Fibroblast of lung (primary cell): ENCODE measurements at regions not wholly inside any gene's neighbourhood (a gene's known extent, or its start where the extent isn't known, plus 50 kb on each side); places are given as distances from the start of the nearest gene placed in this dataset.

Experiments used
- EZH2 ChIP-seq: IDR thresholded peaks from 2 replicates; pipeline ENCODE4 v1.5.1; 2012; ENCODE audit warnings: low read length, control low read depth, mild to moderate bottlenecking; ENCODE audit errors: missing control alignments
- TF ChIP-seq, protein P1 (sequence below), 2 donors: IDR thresholded peaks in 1 of 2; conservative IDR thresholded peaks in 1 of 2; 1 replicate in 1 of 2; 2 replicates in 1 of 2; pipeline ENCODE4 v1.5.1; 2011 to 2012; ENCODE audit warnings: low read length in 2 of 2, control low read depth in 1 of 2, inconsistent platforms in 1 of 2, low read depth in 1 of 2, mild to moderate bottlenecking in 1 of 2

DNA sequence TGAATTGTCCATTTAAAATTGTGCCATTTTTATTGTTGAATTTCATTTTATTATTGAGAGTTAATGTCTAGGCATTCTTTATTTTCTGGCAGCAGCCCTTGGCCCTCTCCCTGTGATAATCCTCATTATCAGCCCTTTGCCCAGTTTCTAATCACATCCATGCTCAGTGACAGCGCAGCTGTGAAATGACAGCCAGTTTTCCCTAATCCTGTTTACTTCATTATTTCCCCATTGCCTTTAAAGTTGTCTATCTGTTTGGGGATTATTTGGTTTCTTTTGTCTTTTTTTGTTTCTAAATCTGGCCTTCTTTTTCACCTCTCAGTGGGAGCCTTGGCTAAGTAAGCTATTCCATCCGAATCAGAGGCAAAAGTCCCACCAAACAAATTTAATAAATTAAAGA lies 476.9 kb downstream of the SLC6A15 start:
- TF ChIP-seq, protein P1, sequence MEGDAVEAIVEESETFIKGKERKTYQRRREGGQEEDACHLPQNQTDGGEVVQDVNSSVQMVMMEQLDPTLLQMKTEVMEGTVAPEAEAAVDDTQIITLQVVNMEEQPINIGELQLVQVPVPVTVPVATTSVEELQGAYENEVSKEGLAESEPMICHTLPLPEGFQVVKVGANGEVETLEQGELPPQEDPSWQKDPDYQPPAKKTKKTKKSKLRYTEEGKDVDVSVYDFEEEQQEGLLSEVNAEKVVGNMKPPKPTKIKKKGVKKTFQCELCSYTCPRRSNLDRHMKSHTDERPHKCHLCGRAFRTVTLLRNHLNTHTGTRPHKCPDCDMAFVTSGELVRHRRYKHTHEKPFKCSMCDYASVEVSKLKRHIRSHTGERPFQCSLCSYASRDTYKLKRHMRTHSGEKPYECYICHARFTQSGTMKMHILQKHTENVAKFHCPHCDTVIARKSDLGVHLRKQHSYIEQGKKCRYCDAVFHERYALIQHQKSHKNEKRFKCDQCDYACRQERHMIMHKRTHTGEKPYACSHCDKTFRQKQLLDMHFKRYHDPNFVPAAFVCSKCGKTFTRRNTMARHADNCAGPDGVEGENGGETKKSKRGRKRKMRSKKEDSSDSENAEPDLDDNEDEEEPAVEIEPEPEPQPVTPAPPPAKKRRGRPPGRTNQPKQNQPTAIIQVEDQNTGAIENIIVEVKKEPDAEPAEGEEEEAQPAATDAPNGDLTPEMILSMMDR (conservative IDR thresholded peaks at IDR 0.05 in 1 of 2, IDR thresholded peaks at IDR 0.05 in 1 of 2; ENCODE audit: low read depth in 1 of 2, low read length in 2 of 2), result no peak
- no peak for TF ChIP-seq EZH2
